MM.1S (cell line): ENCODE measurements at regions not wholly inside any gene's neighbourhood (a gene's known extent, or its start where the extent isn't known, plus 50 kb on each side); places are given as distances from the start of the nearest gene placed in this dataset.

ENCODE experiments used
- EZH2 ChIP-seq: fragments of 300-600 bp; sonication (generic); optimal IDR thresholded peaks from 2 replicates; pipeline ENCODE3; 2017; ENCODE audit warnings: low read depth, mild to moderate bottlenecking, antibody characterized with exemption, low read length, mixed read lengths
- EZH2phosphoT487 ChIP-seq: fragments of 300-600 bp; sonication (generic); IDR thresholded peaks from 2 replicates; pipeline ENCODE4 v1.6.1; 2018; ENCODE audit warnings: antibody characterized with exemption, low read length
- TF ChIP-seq, protein P1 (sequence below): fragments of 300-600 bp; sonication (generic); IDR thresholded peaks from 2 replicates; pipeline ENCODE4 v1.5.1; 2016; ENCODE audit warnings: antibody characterized with exemption, low read length, mixed read lengths

DNA sequence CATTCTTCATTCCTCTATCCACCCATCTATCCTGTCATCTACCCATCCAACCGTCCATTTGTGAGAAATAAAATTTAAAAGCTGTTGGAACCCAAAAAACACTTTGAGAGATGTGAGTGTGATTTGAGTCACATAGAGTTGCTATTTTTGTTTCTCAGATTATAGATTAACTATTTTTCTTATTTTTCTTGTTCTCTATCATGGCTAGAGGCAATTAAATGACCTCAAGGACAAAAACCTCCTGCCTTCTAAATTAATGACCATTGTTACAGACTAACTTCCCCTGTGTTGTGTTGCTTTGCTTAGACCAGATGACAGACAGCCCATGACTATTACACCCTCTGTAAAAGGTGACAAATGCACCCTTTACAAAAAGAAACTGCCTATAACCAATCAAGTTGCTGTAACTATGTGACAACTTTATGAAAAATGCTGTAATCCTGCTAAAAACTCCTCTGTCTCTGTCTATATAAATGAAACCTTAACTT is 207.9 kb upstream of the CXCR4 start:
- TF ChIP-seq EZH2 (no peak), EZH2phosphoT487 (no peak)
- TF ChIP-seq, protein P1, sequence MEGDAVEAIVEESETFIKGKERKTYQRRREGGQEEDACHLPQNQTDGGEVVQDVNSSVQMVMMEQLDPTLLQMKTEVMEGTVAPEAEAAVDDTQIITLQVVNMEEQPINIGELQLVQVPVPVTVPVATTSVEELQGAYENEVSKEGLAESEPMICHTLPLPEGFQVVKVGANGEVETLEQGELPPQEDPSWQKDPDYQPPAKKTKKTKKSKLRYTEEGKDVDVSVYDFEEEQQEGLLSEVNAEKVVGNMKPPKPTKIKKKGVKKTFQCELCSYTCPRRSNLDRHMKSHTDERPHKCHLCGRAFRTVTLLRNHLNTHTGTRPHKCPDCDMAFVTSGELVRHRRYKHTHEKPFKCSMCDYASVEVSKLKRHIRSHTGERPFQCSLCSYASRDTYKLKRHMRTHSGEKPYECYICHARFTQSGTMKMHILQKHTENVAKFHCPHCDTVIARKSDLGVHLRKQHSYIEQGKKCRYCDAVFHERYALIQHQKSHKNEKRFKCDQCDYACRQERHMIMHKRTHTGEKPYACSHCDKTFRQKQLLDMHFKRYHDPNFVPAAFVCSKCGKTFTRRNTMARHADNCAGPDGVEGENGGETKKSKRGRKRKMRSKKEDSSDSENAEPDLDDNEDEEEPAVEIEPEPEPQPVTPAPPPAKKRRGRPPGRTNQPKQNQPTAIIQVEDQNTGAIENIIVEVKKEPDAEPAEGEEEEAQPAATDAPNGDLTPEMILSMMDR: no peak
